ENCODE measurements at regions not wholly inside any gene's neighbourhood (a gene's known extent, or its start where the extent isn't known, plus 50 kb on each side); places are given as distances from the start of the nearest gene placed in this dataset.
"Not testable (repeated sequence)": the region's sequence is repeated elsewhere in the genome, so short reads cannot be mapped to it uniquely, and the experiment has no call there.

GRCh38 chr5:155116456-155117251 lies 103.1 kb downstream of the KIF4B start:
- no peak for DNase-seq (ENCODE audit: low spot score)

- DNase-seq (ENCODE audit: low spot score): no peak
These were observed 112.1 kb downstream of the KIF4B start for GRCh38 chr5:155125551-155126095.

- no peak for DNase-seq (ENCODE audit: low spot score)
These were observed 113.0 kb downstream of the KIF4B start for GRCh38 chr5:155126573-155126972.

- DNase-seq (ENCODE audit: low spot score): no peak
These were observed 114.0 kb downstream of the KIF4B start for GRCh38 chr5:155127552-155127951.

GRCh38 chr5:155128786-155129512 lies 115.4 kb downstream of the KIF4B start:
- no peak for DNase-seq (ENCODE audit: low spot score)

- DNase-seq (ENCODE audit: low spot score): no peak
These were observed 115.9 kb downstream of the KIF4B start for GRCh38 chr5:155129513-155129880.

- DNase-seq (ENCODE audit: low spot score): no peak
These were observed 120.6 kb downstream of the KIF4B start for GRCh38 chr5:155134130-155134529.

GRCh38 chr5:155136216-155136850 lies 122.8 kb downstream of the KIF4B start:
- no peak for DNase-seq (ENCODE audit: low spot score)

- no peak for DNase-seq (ENCODE audit: low spot score)
These were observed 124.1 kb downstream of the KIF4B start for GRCh38 chr5:155137683-155138082.

GRCh38 chr5:155140646-155141045 lies 127.1 kb downstream of the KIF4B start:
- no peak for DNase-seq (ENCODE audit: low spot score)

GRCh38 chr5:155144956-155145355 lies 131.4 kb downstream of the KIF4B start:
- no peak for DNase-seq (ENCODE audit: low spot score)

GRCh38 chr5:155147222-155147621 lies 133.7 kb downstream of the KIF4B start:
- DNase-seq (ENCODE audit: low spot score): no peak

GRCh38 chr5:155148694-155149093 lies 135.1 kb downstream of the KIF4B start:
- no peak for DNase-seq (ENCODE audit: low spot score)

GRCh38 chr5:155150012-155150411 lies 136.5 kb downstream of the KIF4B start:
- peak; percentile 30 for DNase-seq (ENCODE audit: low spot score)

GRCh38 chr5:155154973-155155372 lies 141.4 kb downstream of the KIF4B start:
- DNase-seq (ENCODE audit: low spot score): no peak

- DNase-seq (ENCODE audit: low spot score): not testable (repeated sequence)
These were observed 149.5 kb downstream of the KIF4B start for GRCh38 chr5:155163084-155163483.

- no peak for DNase-seq (ENCODE audit: low spot score)
These were observed 154.2 kb downstream of the KIF4B start for GRCh38 chr5:155167736-155168135.

- DNase-seq (ENCODE audit: low spot score): no peak
These were observed 168.0 kb downstream of the KIF4B start for GRCh38 chr5:155181542-155181941.

GRCh38 chr5:155189476-155189875 lies 175.9 kb downstream of the KIF4B start:
- no peak for DNase-seq (ENCODE audit: low spot score)

- DNase-seq (ENCODE audit: low spot score): peak; percentile 36
These were observed 176.4 kb downstream of the KIF4B start for GRCh38 chr5:155189981-155190380.

- DNase-seq (ENCODE audit: low spot score): peak; percentile 30
These were observed 179.5 kb downstream of the KIF4B start for GRCh38 chr5:155193029-155193428.

GRCh38 chr5:155193483-155194107 lies 180.0 kb downstream of the KIF4B start:
- DNase-seq (ENCODE audit: low spot score): no peak

Measured in SW480 (cell line).